ENCODE measurements at regions not wholly inside any gene's neighbourhood (a gene's known extent, or its start where the extent isn't known, plus 50 kb on each side); places are given as distances from the start of the nearest gene placed in this dataset.

DNA sequence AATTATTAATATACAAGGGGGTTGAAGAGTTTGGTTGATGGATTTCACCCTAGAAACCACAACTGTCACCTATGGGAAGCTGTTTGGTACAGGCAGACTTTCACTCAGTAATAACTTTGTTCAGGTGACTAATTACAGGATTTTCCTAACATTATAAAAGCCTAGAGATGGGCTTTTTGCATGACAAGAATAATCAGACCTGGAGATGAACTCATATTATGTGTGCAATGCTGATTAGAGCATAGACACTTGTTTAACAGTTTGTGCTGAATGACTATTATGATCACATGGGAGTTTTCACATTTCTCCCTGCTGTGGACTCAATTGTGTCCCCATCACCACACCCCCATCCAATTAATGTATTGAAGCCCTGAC, 90.2 kb upstream of the STEAP4 start:
- no peak for TF ChIP-seq EZH2phosphoT487 (IDR thresholded peaks at IDR 0.05; ENCODE audit: borderline replicate concordance, low read depth, low read length)
- TF ChIP-seq, protein P1, sequence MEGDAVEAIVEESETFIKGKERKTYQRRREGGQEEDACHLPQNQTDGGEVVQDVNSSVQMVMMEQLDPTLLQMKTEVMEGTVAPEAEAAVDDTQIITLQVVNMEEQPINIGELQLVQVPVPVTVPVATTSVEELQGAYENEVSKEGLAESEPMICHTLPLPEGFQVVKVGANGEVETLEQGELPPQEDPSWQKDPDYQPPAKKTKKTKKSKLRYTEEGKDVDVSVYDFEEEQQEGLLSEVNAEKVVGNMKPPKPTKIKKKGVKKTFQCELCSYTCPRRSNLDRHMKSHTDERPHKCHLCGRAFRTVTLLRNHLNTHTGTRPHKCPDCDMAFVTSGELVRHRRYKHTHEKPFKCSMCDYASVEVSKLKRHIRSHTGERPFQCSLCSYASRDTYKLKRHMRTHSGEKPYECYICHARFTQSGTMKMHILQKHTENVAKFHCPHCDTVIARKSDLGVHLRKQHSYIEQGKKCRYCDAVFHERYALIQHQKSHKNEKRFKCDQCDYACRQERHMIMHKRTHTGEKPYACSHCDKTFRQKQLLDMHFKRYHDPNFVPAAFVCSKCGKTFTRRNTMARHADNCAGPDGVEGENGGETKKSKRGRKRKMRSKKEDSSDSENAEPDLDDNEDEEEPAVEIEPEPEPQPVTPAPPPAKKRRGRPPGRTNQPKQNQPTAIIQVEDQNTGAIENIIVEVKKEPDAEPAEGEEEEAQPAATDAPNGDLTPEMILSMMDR (conservative IDR thresholded peaks at IDR 0.05; ENCODE audit: low read length): no peak

Measured in OCI-LY7 (cell line).